ENCODE measurements at regions not wholly inside any gene's neighbourhood (a gene's known extent, or its start where the extent isn't known, plus 50 kb on each side); places are given as distances from the start of the nearest gene placed in this dataset.
"Not testable (repeated sequence)": the region's sequence is repeated elsewhere in the genome, so short reads cannot be mapped to it uniquely, and the experiment has no call there.

GRCh38 chr4:115519476-115519875 lies 406.1 kb upstream of the NDST4 start:
- TF ChIP-seq EZH2 (IDR thresholded peaks at IDR 0.05; ENCODE audit: borderline replicate concordance, low read length); CTCF (conservative IDR thresholded peaks at IDR 0.05 in 1 of 2, IDR thresholded peaks at IDR 0.05 in 1 of 2; ENCODE audit: extremely low read depth in 1 of 2, insufficient read depth in 1 of 2, low read depth in 1 of 2, low read length in 2 of 2): not testable (repeated sequence)

Measured in mammary epithelial cell (primary cell).